H1 (cell line): ENCODE measurements at regions not wholly inside any gene's neighbourhood (a gene's known extent, or its start where the extent isn't known, plus 50 kb on each side); places are given as distances from the start of the nearest gene placed in this dataset.

Source experiments
- CEBPB ChIP-seq: IDR thresholded peaks from 2 replicates; pipeline ENCODE4 v1.6.1; 2012; ENCODE audit warnings: low read depth, low read length
- EZH2 ChIP-seq: fragments of 200-600 bp; sonication (generic); IDR thresholded peaks from 2 replicates; pipeline ENCODE4 v1.7.1; 2012; ENCODE audit warnings: low read depth, mild to moderate bottlenecking, moderate library complexity, low read length, inconsistent platforms; ENCODE audit not compliant: severe bottlenecking
- GTF2F1 ChIP-seq: IDR thresholded peaks from 2 replicates; pipeline ENCODE4 v1.6.1; 2012; ENCODE audit warnings: low read depth, low read length, improper control_type of control experiment, borderline replicate concordance
- KDM4A ChIP-seq: IDR thresholded peaks from one replicate; pipeline ENCODE4 v1.7.1; 2012; ENCODE audit warnings: low read depth, mild to moderate bottlenecking, moderate library complexity, low read length, inconsistent platforms; ENCODE audit not compliant: severe bottlenecking
- NRF1 ChIP-seq: IDR thresholded peaks from 2 replicates; pipeline ENCODE4 v1.6.1; 2011; ENCODE audit warnings: mild to moderate bottlenecking, low read depth, low read length, improper control_type of control experiment
- PHF8 ChIP-seq: fragments of 200-600 bp; sonication (generic); conservative IDR thresholded peaks from 2 replicates; pipeline ENCODE4 v1.7.1; 2012; ENCODE audit warnings: low read depth, mild to moderate bottlenecking, inconsistent platforms, low read length, moderate library complexity
- SAP30 ChIP-seq: fragments of 300-600 bp; sonication (generic); IDR thresholded peaks from 2 replicates; pipeline ENCODE4 v1.7.1; 2012; ENCODE audit warnings: low read length, moderate library complexity, mild to moderate bottlenecking, inconsistent platforms; ENCODE audit not compliant: insufficient read depth, insufficient replicate concordance
- SP2 ChIP-seq: IDR thresholded peaks from 2 replicates; pipeline ENCODE4 v1.6.1; 2012; ENCODE audit warnings: mild to moderate bottlenecking, low read length, inconsistent platforms

GRCh38 chr2:217606296-217606695 lies 396.5 kb downstream of the TNS1 start (continued):
- TF ChIP-seq GTF2F1, result no peak
- no peak for TF ChIP-seq SP2
- no peak for TF ChIP-seq PHF8
- no peak for TF ChIP-seq CEBPB
- no peak for TF ChIP-seq NRF1
- no peak for TF ChIP-seq EZH2
- TF ChIP-seq KDM4A, result no peak
- TF ChIP-seq SAP30, result no peak
